KG1 (cell line): ENCODE measurements at regions not wholly inside any gene's neighbourhood (a gene's known extent, or its start where the extent isn't known, plus 50 kb on each side); places are given as distances from the start of the nearest gene placed in this dataset.

Experiments used
- DNase-seq: peaks from one replicate; lab custom pipeline; 2025; lab: John Stamatoyannopoulos, UW

DNA sequence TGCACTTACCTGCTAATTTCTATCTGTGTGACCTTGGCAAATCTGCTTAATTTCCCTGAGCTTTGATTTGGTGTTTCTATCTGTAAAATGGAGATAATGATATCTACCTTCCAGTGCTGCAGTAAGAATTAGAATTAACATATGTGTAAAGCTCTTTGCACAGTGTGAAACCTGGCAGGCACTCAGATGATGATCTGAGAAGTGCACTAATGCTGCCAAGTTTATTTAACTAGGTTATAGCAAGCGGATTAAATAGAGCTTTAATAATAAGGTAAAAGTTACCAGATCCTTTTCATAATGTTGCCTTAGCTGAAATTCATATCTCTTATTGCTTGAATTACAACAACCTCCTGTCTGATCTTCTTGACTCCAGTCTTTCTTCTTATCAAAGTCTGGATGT, 315.3 kb upstream of the CD180 start:
- DNase-seq = no peak

- DNase-seq = no peak
Measured at GRCh38 chr5:67510204-67510603, 313.6 kb upstream of the CD180 start.

- DNase-seq = no peak
Measured at GRCh38 chr5:67509402-67510186, 313.0 kb upstream of the CD180 start.

DNA sequence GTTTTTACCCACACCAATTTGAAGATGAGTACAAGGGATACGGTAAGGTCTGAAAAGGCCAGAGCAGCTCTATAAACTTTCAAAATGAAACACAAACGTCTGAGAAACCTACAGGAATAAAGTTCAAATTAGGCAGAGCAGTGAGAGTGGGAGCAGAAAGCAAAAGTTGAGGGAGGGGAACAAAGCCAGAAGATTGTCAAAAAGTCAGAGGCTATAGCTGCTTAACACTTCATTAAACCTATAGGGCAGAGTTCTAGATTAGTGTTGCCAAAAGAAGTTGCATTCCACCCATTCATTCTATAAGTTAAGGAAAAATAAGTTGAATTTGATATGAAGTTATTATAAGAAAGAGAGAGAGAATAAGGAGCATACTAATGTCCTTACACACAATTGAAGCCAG, 309.6 kb upstream of the CD180 start:
- DNase-seq = no peak

DNA sequence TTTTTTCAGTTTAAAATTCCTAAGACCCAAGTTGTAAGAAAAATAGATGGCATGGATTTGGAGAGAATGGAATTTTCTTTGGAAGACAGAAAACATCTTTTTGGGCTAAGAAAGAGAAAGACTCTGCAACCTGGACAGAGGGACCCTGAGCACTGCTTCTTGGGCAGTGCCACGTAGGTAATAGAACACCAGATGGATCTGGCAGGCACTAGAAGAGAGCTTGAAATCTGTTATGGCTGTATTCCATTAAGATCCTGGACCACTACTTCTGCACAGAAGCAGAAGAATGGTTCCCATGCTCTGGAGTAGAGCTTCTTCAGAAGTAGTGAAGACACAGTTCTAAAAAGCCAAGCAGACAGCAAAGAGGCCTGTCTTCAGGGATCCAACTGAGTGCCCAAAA, 306.4 kb upstream of the CD180 start:
- DNase-seq = no peak

GRCh38 chr5:67496051-67496450, 299.5 kb upstream of the CD180 start:
- no peak for DNase-seq

DNA sequence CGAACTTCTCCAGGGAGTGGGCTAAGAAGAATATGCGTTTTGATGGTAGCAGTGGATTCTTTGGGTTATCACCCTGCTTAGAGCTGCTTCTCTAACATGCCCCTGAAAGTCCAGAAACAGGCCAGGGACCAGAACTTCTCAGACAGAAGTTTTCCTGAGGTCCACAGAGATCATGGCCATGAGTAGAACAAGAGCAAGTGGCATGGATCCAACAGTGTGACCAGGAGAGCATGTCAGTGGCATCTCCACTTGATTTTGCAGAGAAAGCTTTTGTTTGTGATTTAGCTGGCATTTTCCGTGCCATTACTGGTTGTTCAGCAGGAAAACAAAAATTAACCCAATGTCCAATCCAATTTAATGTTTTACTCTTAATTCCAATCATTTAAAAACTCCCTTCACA, 298.5 kb upstream of the CD180 start:
- DNase-seq = no peak

DNA sequence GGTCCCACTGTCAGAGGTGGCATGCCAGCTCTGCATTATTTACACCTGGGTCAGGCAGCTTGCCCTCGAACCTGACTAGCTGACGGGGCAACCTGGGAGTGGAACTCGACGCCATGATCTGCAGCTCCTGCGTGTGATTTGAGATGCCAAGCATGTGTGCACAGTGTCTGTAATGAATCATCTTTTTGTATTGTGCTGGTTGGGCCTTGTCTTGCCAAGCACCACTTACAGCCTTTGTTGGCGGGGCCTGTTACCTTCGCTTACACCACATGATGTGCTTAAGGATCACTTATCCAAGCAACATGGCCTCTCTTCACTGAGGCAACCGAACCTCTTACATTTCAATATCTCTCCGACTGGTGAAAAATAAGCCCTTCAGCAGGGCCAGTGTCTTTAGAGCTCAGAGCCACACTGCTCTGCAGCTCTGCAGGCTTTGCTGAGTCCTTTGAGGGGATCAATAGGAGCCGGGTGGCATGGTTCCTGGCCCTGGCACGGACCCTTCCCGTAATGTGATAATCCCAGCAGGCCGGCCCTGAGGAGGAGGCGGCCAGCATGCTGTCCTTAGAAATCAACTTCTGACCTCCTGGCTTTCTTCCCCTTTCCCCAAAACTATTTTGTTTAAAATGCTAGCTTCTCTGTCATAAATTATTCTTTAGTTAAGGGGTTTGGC, 297.7 kb upstream of the CD180 start:
- no peak for DNase-seq

DNA sequence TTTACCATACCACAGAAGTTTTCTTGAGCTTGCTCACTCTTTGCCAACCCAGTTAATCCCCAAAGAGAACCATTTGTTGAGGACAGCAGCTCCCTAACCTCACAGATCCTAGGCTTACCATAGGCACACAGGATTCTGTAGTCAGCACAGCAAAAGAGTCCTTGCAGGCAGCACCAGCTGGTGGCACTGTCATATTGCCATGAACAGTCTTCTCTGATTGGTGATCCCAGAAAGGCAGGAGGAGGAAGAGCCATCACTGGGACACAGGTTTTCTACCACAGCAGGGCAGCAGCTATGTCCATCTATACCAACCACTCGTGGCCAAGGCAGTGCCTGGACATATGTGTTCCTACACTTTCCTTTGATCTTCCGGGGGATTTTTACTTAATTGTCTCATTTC, 297.1 kb upstream of the CD180 start:
- no peak for DNase-seq

DNA sequence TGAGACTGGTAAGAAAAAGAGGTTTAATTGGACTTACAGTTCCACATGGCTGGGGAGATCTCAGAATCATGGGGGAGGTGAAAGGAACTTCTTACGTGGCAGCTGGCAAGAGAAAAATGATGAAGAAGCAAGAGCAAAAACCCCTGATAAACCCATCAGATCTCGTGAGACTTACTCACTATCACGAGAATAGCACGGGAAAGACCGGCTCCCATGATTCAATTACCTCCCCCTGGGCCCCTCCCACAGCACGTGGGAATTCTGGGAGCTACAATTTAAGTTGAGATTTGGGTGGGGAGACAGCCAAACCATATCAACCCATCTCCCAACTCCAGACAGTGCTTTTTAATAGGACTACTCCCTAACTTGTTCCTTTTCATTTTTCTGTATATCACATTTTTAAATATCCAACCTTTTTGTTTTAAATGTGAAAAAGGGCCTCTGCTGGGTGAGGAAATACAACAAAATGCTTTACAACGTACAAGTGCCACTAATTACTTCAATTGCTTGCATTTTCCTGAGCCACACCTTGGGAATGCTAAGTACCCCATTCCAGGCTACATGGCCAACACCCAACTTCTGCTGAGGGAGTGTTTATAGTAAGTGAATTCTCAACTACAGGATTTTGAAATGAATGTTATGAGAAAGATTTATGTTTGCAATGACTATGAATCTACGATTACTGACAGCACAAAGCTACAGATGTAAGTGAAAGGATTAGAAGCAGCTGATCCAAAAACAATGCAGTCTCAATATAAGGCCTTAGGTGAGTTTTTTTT, 294.1 kb upstream of the CD180 start:
- no peak for DNase-seq

DNA sequence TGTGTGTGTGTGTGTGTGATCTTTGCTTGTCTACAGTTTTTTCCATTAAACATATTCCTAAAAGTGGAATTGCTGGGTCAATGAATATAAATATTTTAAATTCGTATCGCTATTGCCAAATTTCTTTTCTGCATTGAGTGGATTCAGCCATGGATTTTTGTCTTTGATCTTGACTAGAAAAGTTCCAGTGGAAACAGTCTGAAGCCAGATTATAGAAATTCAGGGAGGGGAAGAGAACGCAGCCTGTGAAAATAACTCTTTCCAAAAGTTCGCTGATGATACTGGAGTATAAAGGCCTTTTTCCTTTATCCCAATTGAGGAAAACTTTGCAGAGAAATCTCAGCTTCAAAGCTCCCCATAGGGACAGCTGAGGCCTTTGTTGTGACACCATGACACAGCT, 292.3 kb upstream of the CD180 start:
- DNase-seq = no peak

DNA sequence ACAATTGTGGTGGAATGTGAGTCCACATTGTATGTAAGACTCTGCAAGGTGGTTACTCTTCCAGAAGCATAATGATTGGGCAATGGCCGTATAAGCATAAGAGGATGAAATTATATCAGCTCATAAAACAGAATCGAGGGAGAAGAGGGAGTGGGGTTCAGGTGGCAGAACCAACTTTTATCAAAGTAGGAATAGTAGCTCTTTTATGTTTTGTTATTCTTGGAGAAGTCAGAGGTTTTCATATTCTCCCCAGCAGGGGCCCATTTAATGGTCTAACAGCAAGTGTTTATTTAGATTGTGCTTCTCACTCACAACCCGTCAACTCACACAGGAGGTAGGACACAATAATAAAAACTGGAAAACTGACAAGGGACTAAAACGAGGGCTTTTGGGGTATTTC, 291.3 kb upstream of the CD180 start:
- DNase-seq = no peak

GRCh38 chr5:67483453-67484030, 286.9 kb upstream of the CD180 start:
- no peak for DNase-seq

DNA sequence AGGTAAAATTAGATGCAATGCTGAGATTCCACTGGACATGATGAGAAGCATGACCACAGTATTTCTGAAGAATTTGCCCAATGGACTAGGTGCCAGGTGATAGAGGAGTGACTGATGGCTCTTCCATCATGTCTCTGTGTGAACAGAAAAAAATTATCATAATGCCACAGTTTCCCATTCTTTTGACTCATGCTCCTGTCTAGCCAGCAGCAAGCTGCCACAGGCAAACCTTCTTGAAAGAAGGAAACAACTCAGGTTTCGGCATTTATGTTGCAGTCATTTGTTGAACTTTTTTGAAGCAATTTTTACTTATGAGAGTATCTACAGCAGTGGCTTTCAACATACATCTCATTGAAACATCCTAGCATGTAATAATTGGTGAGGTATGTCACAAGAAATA, 284.8 kb upstream of the CD180 start:
- DNase-seq = no peak

- DNase-seq = no peak
Measured at GRCh38 chr5:67478337-67478736, 281.7 kb upstream of the CD180 start.

GRCh38 chr5:67476995-67477394, 280.4 kb upstream of the CD180 start:
- no peak for DNase-seq

GRCh38 chr5:67476531-67476930, 279.9 kb upstream of the CD180 start:
- DNase-seq = no peak

GRCh38 chr5:67475489-67475888, 278.9 kb upstream of the CD180 start:
- DNase-seq = no peak

- DNase-seq = no peak
Measured at GRCh38 chr5:67474597-67475238, 278.1 kb upstream of the CD180 start.

DNA sequence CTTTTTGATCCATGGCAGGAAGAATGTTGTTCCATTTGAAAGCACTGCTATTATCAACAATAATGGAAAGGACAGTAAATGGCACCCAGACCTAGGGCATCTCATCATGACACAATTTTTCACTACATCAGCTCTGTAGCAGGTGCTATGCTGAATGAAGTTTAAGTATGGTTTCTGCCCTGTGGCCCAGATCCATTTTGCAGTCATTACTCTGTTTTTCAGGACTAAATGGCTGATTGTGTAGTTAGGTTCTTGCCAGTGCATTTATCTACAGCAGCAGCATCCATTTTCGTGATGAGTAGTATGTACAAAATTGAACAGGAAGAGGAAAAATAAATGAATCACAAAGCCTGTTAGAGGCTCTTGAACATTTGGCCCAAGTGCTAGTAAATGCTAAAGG, 270.5 kb upstream of the CD180 start:
- DNase-seq = no peak

GRCh38 chr5:67465537-67466207, 269.1 kb upstream of the CD180 start:
- DNase-seq = no peak

DNA sequence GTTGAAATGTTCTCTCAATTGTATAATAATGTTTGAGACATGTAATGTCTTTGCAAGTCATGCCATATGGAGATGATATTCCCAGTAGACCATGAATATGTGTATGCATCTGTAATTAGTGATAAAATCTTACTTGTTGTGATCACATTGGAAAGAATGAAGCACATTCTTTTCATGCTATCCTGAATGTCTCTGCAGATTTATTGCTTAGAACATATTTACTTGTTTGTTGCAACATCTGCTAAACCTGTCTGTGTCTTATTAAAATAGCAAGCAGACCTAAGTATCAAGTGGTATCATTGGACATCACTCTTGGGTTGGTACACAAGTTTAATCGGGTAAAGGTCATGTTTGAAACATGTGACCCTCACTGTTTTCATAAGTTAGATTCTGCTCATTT, 265.5 kb upstream of the CD180 start:
- DNase-seq = no peak
